ENCODE measurements at regions not wholly inside any gene's neighbourhood (a gene's known extent, or its start where the extent isn't known, plus 50 kb on each side); places are given as distances from the start of the nearest gene placed in this dataset.
A peak's percentile ranks its signal among the peaks of the same experiment; 100 is the strongest.

DNA sequence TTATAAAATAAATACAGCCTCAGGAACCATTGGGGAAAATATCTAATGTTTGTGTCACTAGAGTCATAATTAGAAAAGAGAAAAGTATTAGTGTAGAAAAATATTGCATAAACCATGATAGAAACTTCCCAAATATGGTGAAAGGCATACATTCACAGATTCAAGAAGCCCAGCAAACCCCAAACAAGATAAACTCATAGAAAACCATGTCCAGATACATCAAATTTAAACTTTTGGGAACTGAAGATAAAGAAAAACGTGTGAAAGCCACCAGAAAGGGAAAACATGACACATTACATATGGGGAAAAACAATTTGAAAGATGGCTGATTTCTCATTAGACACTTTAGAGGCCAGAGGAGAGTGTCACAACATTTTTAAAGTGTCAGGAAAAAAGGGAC lies 236.5 kb upstream of the FN1 start:
- no peaks in the 10 kb centered on the region for H3K9me3 ChIP-seq (ENCODE audit: control insufficient read depth in 2 of 2, low read length in 2 of 2)
- no peak overlapping the region for H3K27ac ChIP-seq (ENCODE audit: low read length)
- no peaks in the 10 kb centered on the region for H3K27me3 ChIP-seq (ENCODE audit: control insufficient read depth in 1 of 2, insufficient read depth in 2 of 2, low read length in 2 of 2)
- H3K4me3 ChIP-seq (ENCODE audit: low read length in 2 of 2): no peak overlapping the region
- peaks cover 20% of the 10 kb centered on the region for H3K4me1 ChIP-seq (ENCODE audit: control insufficient read depth, insufficient read depth, low read length)
- no peak overlapping the region for H3K9ac ChIP-seq (ENCODE audit: low read length in 2 of 2)
- no peaks in the 10 kb centered on the region for H3K36me3 ChIP-seq (ENCODE audit: control insufficient read depth in 2 of 2, insufficient read depth in 2 of 2, low read length in 2 of 2)

- H3K9me3 ChIP-seq (ENCODE audit: control insufficient read depth in 2 of 2, low read length in 2 of 2): no peaks in the 10 kb centered on the region
- peaks cover 22% of the 10 kb centered on the region for H3K4me1 ChIP-seq (ENCODE audit: control insufficient read depth, insufficient read depth, low read length)
- H3K27ac ChIP-seq (ENCODE audit: low read length): no peak overlapping the region
- H3K36me3 ChIP-seq (ENCODE audit: control insufficient read depth in 2 of 2, insufficient read depth in 2 of 2, low read length in 2 of 2): no peaks in the 10 kb centered on the region
- H3K4me3 ChIP-seq (ENCODE audit: low read length in 2 of 2): no peak overlapping the region
- no peak overlapping the region for H3K9ac ChIP-seq (ENCODE audit: low read length in 2 of 2)
- no peaks in the 10 kb centered on the region for H3K27me3 ChIP-seq (ENCODE audit: control insufficient read depth in 1 of 2, insufficient read depth in 2 of 2, low read length in 2 of 2)
Observed at GRCh38 chr2:215671691-215672090, 235.8 kb upstream of the FN1 start.

- Histone ChIP-seq H3K4me3 (ENCODE audit: low read length in 2 of 2) (no peak overlapping the region), H3K4me1 (ENCODE audit: control insufficient read depth, insufficient read depth, low read length) (peaks cover 22% of the 10 kb centered on the region), H3K27me3 (ENCODE audit: control insufficient read depth in 1 of 2, insufficient read depth in 2 of 2, low read length in 2 of 2) (no peaks in the 10 kb centered on the region), H3K27ac (ENCODE audit: low read length) (no peak overlapping the region), H3K9me3 (ENCODE audit: control insufficient read depth in 2 of 2, low read length in 2 of 2) (no peaks in the 10 kb centered on the region), H3K9ac (ENCODE audit: low read length in 2 of 2) (no peak overlapping the region), H3K36me3 (ENCODE audit: control insufficient read depth in 2 of 2, insufficient read depth in 2 of 2, low read length in 2 of 2) (no peaks in the 10 kb centered on the region)
Observed at GRCh38 chr2:215671244-215671643, 235.4 kb upstream of the FN1 start.

DNA sequence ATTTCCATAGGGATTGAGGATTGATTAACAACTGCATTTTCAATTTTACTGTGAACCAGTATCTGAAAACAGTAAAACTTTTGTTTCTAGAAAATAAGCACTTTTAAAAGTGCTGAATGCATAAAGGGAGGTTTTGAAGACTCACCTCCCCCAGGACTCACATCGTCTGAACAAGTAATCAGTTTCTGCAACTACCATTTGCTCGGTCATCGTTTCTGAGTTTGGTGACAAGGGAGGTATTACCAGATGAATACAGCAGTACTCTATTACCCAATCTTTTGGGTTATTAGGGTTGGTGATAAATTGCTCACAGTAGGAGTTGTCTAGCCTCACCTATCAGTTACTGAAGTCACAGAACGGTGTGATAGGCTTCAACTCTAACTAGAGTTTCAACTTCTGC lies 234.5 kb upstream of the FN1 start:
- Histone ChIP-seq H3K36me3 (ENCODE audit: control insufficient read depth in 2 of 2, insufficient read depth in 2 of 2, low read length in 2 of 2) (no peaks in the 10 kb centered on the region), H3K27me3 (ENCODE audit: control insufficient read depth in 1 of 2, insufficient read depth in 2 of 2, low read length in 2 of 2) (no peaks in the 10 kb centered on the region), H3K9me3 (ENCODE audit: control insufficient read depth in 2 of 2, low read length in 2 of 2) (no peaks in the 10 kb centered on the region), H3K27ac (ENCODE audit: low read length) (no peak overlapping the region), H3K9ac (ENCODE audit: low read length in 2 of 2) (no peak overlapping the region), H3K4me1 (ENCODE audit: control insufficient read depth, insufficient read depth, low read length) (peaks cover 22% of the 10 kb centered on the region), H3K4me3 (ENCODE audit: low read length in 2 of 2) (no peak overlapping the region)

GRCh38 chr2:215668378-215668775 lies 232.5 kb upstream of the FN1 start:
- Histone ChIP-seq H3K27ac (ENCODE audit: low read length) (peak overlapping the region; percentile 86), H3K27me3 (ENCODE audit: control insufficient read depth in 1 of 2, insufficient read depth in 2 of 2, low read length in 2 of 2) (no peaks in the 10 kb centered on the region)

DNA sequence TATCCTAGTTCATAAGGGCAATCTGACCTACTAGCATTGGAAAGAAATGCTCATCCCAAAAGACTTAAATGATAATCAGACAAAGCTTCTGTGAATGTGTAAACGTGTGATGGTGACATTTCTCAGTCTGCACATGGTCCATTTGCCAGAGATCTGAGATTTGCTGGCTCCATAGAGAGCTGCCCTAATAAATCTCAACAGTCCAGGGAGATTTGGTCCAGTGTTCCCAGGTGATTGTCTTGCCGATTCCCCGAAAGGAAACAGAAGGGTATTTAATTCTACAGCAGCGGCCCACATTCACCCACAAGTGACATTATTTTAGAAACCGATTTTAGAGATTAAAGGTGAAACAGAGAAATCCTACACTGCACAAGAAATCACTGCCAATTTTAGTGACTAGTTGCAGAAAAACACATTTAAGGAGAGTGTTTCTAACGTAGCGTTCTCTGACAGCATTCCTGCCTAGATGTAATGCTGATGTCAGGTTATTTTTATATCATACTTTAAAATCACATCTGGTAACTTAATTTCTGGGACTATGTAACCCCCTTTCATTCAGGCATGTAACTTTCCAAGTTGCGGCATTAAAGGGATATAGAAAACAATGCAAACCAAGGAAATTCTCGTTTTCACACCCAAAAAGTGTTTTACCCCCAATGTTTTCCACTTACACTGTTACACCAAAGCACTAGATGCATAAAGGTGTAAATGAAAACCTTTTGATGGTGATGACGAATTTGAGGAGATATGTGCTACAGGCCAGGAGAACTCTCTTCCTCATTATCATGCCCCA lies 231.9 kb upstream of the FN1 start:
- peak overlapping the region; percentile 86 for H3K27ac ChIP-seq (ENCODE audit: low read length)
- peaks cover 22% of the 10 kb centered on the region for H3K4me1 ChIP-seq (ENCODE audit: control insufficient read depth, insufficient read depth, low read length)
- H3K9me3 ChIP-seq (ENCODE audit: control insufficient read depth in 2 of 2, low read length in 2 of 2): no peaks in the 10 kb centered on the region
- H3K4me3 ChIP-seq (ENCODE audit: low read length in 2 of 2): peak overlapping the region in 1 of 2 donors; percentile 2
- H3K36me3 ChIP-seq (ENCODE audit: control insufficient read depth in 2 of 2, insufficient read depth in 2 of 2, low read length in 2 of 2): no peaks in the 10 kb centered on the region
- H3K27me3 ChIP-seq (ENCODE audit: control insufficient read depth in 1 of 2, insufficient read depth in 2 of 2, low read length in 2 of 2): no peaks in the 10 kb centered on the region
- peak overlapping the region in 1 of 2 donors; percentile 12 for H3K9ac ChIP-seq (ENCODE audit: low read length in 2 of 2)

More at GRCh38 chr2:215668378-215668775, 232.5 kb upstream of the FN1 start:
- Histone ChIP-seq H3K36me3 (ENCODE audit: control insufficient read depth in 2 of 2, insufficient read depth in 2 of 2, low read length in 2 of 2) (no peaks in the 10 kb centered on the region), H3K4me3 (ENCODE audit: low read length in 2 of 2) (peak overlapping the region; percentile 7 to 16), H3K9me3 (ENCODE audit: control insufficient read depth in 2 of 2, low read length in 2 of 2) (no peaks in the 10 kb centered on the region), H3K9ac (ENCODE audit: low read length in 2 of 2) (no peak overlapping the region), H3K4me1 (ENCODE audit: control insufficient read depth, insufficient read depth, low read length) (peaks cover 22% of the 10 kb centered on the region)

- no peaks in the 10 kb centered on the region for H3K9me3 ChIP-seq (ENCODE audit: control insufficient read depth in 2 of 2, low read length in 2 of 2)
- no peaks in the 10 kb centered on the region for H3K27me3 ChIP-seq (ENCODE audit: control insufficient read depth in 1 of 2, insufficient read depth in 2 of 2, low read length in 2 of 2)
- no peaks in the 10 kb centered on the region for H3K36me3 ChIP-seq (ENCODE audit: control insufficient read depth in 2 of 2, insufficient read depth in 2 of 2, low read length in 2 of 2)
- peak overlapping the region; percentile 19 for H3K27ac ChIP-seq (ENCODE audit: low read length)
- H3K4me1 ChIP-seq (ENCODE audit: control insufficient read depth, insufficient read depth, low read length): peaks cover 22% of the 10 kb centered on the region
- no peak overlapping the region for H3K4me3 ChIP-seq (ENCODE audit: low read length in 2 of 2)
- H3K9ac ChIP-seq (ENCODE audit: low read length in 2 of 2): no peak overlapping the region
Observed at GRCh38 chr2:215664847-215665525, 229.1 kb upstream of the FN1 start.

DNA sequence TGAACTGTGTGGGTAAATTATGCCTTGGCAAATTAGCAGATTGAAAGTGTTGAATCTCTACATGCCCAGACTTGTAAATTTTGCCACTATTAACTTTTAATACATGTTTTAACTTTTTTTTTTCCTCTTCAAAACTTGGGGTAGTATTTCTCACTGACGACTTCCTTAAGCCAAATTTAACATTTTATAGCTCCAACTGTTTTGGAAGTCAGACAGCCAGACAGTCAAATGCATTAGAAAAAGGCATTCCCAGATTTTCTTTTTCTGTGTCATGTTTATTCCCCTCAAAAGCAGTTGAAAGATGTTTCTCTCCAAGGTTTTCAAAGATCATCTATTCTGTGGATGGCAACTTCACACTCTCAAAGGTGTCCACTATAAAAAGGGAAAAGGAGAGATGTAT lies 226.8 kb upstream of the FN1 start:
- H3K27me3 ChIP-seq (ENCODE audit: control insufficient read depth in 1 of 2, insufficient read depth in 2 of 2, low read length in 2 of 2): no peaks in the 10 kb centered on the region
- no peak overlapping the region for H3K27ac ChIP-seq (ENCODE audit: low read length)

DNA sequence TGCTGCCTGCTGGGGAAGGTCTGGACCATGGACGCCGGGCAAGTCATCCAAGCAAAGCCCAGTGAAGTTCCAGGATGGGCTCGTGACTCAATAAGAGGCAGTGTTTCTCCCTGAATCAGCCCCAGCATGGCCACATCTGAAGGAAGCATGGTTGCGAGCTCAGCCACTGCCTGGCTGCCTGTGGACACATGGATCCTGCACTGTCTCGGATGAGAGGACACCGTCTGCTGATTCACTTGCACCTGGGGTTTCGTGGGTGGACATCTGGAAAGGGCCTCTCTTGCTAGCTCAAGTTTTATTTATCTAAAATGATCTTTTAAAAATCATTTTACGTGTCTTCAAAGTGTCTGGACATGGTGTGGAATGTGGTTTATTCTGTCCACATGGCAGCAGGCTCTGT lies 224.8 kb upstream of the FN1 start:
- Histone ChIP-seq H3K27me3 (ENCODE audit: control insufficient read depth in 1 of 2, insufficient read depth in 2 of 2, low read length in 2 of 2) (no peaks in the 10 kb centered on the region), H3K27ac (ENCODE audit: low read length) (peak overlapping the region; percentile 26), H3K36me3 (ENCODE audit: control insufficient read depth in 2 of 2, insufficient read depth in 2 of 2, low read length in 2 of 2) (no peaks in the 10 kb centered on the region), H3K4me1 (ENCODE audit: control insufficient read depth, insufficient read depth, low read length) (no peaks in the 10 kb centered on the region), H3K4me3 (ENCODE audit: low read length in 2 of 2) (no peak overlapping the region), H3K9me3 (ENCODE audit: control insufficient read depth in 2 of 2, low read length in 2 of 2) (no peaks in the 10 kb centered on the region), H3K9ac (ENCODE audit: low read length in 2 of 2) (no peak overlapping the region)

More for the DNA sequence above, 226.8 kb upstream of the FN1 start:
- no peaks in the 10 kb centered on the region for H3K36me3 ChIP-seq (ENCODE audit: control insufficient read depth in 2 of 2, insufficient read depth in 2 of 2, low read length in 2 of 2)
- H3K4me1 ChIP-seq (ENCODE audit: control insufficient read depth, insufficient read depth, low read length): peaks cover 6% of the 10 kb centered on the region
- no peak overlapping the region for H3K4me3 ChIP-seq (ENCODE audit: low read length in 2 of 2)
- no peak overlapping the region for H3K9ac ChIP-seq (ENCODE audit: low read length in 2 of 2)
- no peaks in the 10 kb centered on the region for H3K9me3 ChIP-seq (ENCODE audit: control insufficient read depth in 2 of 2, low read length in 2 of 2)

GRCh38 chr2:215659650-215660049 lies 223.8 kb upstream of the FN1 start:
- H3K27ac ChIP-seq (ENCODE audit: low read length): no peak overlapping the region
- peaks cover 4% of the 10 kb centered on the region for H3K4me1 ChIP-seq (ENCODE audit: control insufficient read depth, insufficient read depth, low read length)
- H3K9me3 ChIP-seq (ENCODE audit: control insufficient read depth in 2 of 2, low read length in 2 of 2): no peaks in the 10 kb centered on the region
- no peak overlapping the region for H3K4me3 ChIP-seq (ENCODE audit: low read length in 2 of 2)
- H3K36me3 ChIP-seq (ENCODE audit: control insufficient read depth in 2 of 2, insufficient read depth in 2 of 2, low read length in 2 of 2): no peaks in the 10 kb centered on the region
- no peaks in the 10 kb centered on the region for H3K27me3 ChIP-seq (ENCODE audit: control insufficient read depth in 1 of 2, insufficient read depth in 2 of 2, low read length in 2 of 2)
- H3K9ac ChIP-seq (ENCODE audit: low read length in 2 of 2): no peak overlapping the region
